HCT116 (cell line): ENCODE measurements at regions not wholly inside any gene's neighbourhood (a gene's known extent, or its start where the extent isn't known, plus 50 kb on each side); places are given as distances from the start of the nearest gene placed in this dataset.

ENCODE experiments used
- ATAC-seq: fragments of 200-7000 bp; cut with Tn5 transposase; 2 replicates; pipeline ENCODE4 v1.9.1; 2020; ENCODE audit warnings: mild to moderate bottlenecking, moderate library complexity
- BruUV-seq: library from RNA; stranded (reverse); fragments of 400-500 nt; replicated peaks from 2 replicates; lab custom pipeline; 2021; lab: Mats Ljungman, UMichigan
- CTCF ChIA-PET: fragments of 300-600 bp; sonication (Branson Sonifier 250); formaldehyde crosslinking; loops from one replicate; lab custom pipeline; 2021; ENCODE audit warnings: antibody characterized with exemption; lab: Charles Lee
- POLR2A ChIA-PET: fragments of 300-600, 350-600 bp; sonication (Branson Sonifier 250); formaldehyde crosslinking; loops from one replicate; lab custom pipeline; 2021; ENCODE audit warnings: antibody characterized with exemption; lab: Charles Lee
- RAD21 ChIA-PET, 2 experiments: fragments of 300-600 bp; sonication (Branson Sonifier 250); formaldehyde crosslinking; loops; one replicate each; lab custom pipeline; 2023; ENCODE audit warnings: low total read pairs in 2 of 2; ENCODE audit not compliant: uncharacterized antibody in 2 of 2, unreplicated experiment in 2 of 2, low non-redundant PET in 1 of 2; lab: Charles Lee
- DNase-seq: peaks from one replicate; pipeline ENCODE4 v3.0.0-alpha.2; 2010; ENCODE audit warnings: low read depth, low spot score
- H2AFZ ChIP-seq: fragments of 200-600 bp; shearing (Covaris generic), sonication (generic); 2 replicates; pipeline ENCODE4 v1.6.1; 2017; ENCODE audit warnings: low read depth, mixed run types, mixed read lengths, antibody characterized with exemption, low read length; ENCODE audit not compliant: poor library complexity, severe bottlenecking
- H3K27ac ChIP-seq: 2 replicates; pipeline ENCODE4 v1.5.1; 2012; ENCODE audit warnings: low read depth, low read length
- H3K27me3 ChIP-seq: fragments of 200-600 bp; sonication (generic); 2 replicates; pipeline ENCODE4 v1.6.1; 2016; ENCODE audit warnings: mixed run types, low read length, mixed read lengths; ENCODE audit not compliant: insufficient read depth
- H3K36me3 ChIP-seq, 2 experiments: fragments of 200-500 bp in 1 of 2; fragments of 200-600 bp in 1 of 2; sonication (Bioruptor generic) in 1 of 2; sonication (generic) in 1 of 2; 2 replicates each; pipeline versions ENCODE4 v1.5.1 to v1.6.1; 2014 to 2016; ENCODE audit warnings: low read length in 2 of 2, inconsistent platforms in 1 of 2, mixed read lengths in 1 of 2, mixed run types in 1 of 2; ENCODE audit not compliant: insufficient read depth in 2 of 2, control insufficient read depth in 1 of 2
- H3K4me1 ChIP-seq, 2 experiments: fragments of 200-600 bp in 1 of 2; sonication (generic) in 1 of 2; 2 replicates each; pipeline versions ENCODE4 v1.5.1 to v1.6.1; 2012 to 2017; ENCODE audit warnings: low read length in 2 of 2, inconsistent platforms in 1 of 2, mild to moderate bottlenecking in 1 of 2, mixed read lengths in 1 of 2, mixed run types in 1 of 2, moderate library complexity in 1 of 2; ENCODE audit not compliant: insufficient read depth in 2 of 2, control insufficient read depth in 1 of 2
- H3K4me2 ChIP-seq: fragments of 200-600 bp; sonication (generic); 2 replicates; pipeline ENCODE4 v1.6.1; 2017; ENCODE audit warnings: mixed run types, low read length, mixed read lengths
- H3K4me3 ChIP-seq, 2 experiments: fragments of 200-600 bp in 1 of 2; sonication (generic) in 1 of 2; replicated peaks in 1 of 2; 2 replicates each; pipeline ENCODE4 v1.5.1; 2011 to 2016; ENCODE audit warnings: low read length in 2 of 2, control low read depth in 1 of 2, low read depth in 1 of 2, mild to moderate bottlenecking in 1 of 2, mixed read lengths in 1 of 2, mixed run types in 1 of 2
- H3K79me2 ChIP-seq: fragments of 200-600 bp; sonication (generic); 2 replicates; pipeline ENCODE4 v1.6.1; 2017; ENCODE audit warnings: mild to moderate bottlenecking, mixed run types, low read length, moderate library complexity, mixed read lengths; ENCODE audit not compliant: insufficient read depth
- H3K9ac ChIP-seq: fragments of 200-600 bp; sonication (generic); 2 replicates; pipeline ENCODE4 v1.6.1; 2016; ENCODE audit warnings: low read length, mixed read lengths
- H3K9me2 ChIP-seq: fragments of 200-600 bp; sonication (generic), shearing (Covaris generic); 2 replicates; pipeline ENCODE4 v1.6.1; 2017; ENCODE audit warnings: mixed run types, mild to moderate bottlenecking, moderate library complexity; ENCODE audit not compliant: insufficient read depth
- H3K9me3 ChIP-seq, 2 experiments: fragments of 200-500 bp in 1 of 2; fragments of 200-600 bp in 1 of 2; sonication (Bioruptor generic) in 1 of 2; sonication (generic) in 1 of 2; 2 replicates each; pipeline ENCODE4 v1.6.1; 2014 to 2017; ENCODE audit warnings: low read length in 2 of 2, mixed read lengths in 2 of 2, inconsistent platforms in 1 of 2, low read depth in 1 of 2, mild to moderate bottlenecking in 1 of 2, mixed run types in 1 of 2, moderate library complexity in 1 of 2; ENCODE audit not compliant: control insufficient read depth in 1 of 2, insufficient read depth in 1 of 2
- H4K20me1 ChIP-seq: fragments of 200-600 bp; sonication (generic), shearing (Covaris generic); 2 replicates; pipeline ENCODE4 v1.6.1; 2017; ENCODE audit warnings: mixed run types, mild to moderate bottlenecking, moderate library complexity; ENCODE audit not compliant: insufficient read depth
- ATF3 ChIP-seq: IDR thresholded peaks from 2 replicates; pipeline ENCODE4 v1.6.1; 2012
- CBX3 ChIP-seq: IDR thresholded peaks from 2 replicates; pipeline ENCODE4 v1.6.1; 2012; ENCODE audit warnings: low read depth
- CEBPB ChIP-seq: IDR thresholded peaks from 2 replicates; pipeline ENCODE4 v1.6.1; 2012; ENCODE audit warnings: low read depth
- CTCF ChIP-seq, 3 experiments: fragments of 200-600 bp in 1 of 3; sonication (generic) in 1 of 3; IDR thresholded peaks in 2 of 3; conservative IDR thresholded peaks in 1 of 3; 2 replicates each; pipeline ENCODE4 v1.5.1; 2012 to 2017; ENCODE audit warnings: low read depth in 2 of 3, low read length in 2 of 3, antibody characterized with exemption in 1 of 3, borderline replicate concordance in 1 of 3, control low read depth in 1 of 3, mild to moderate bottlenecking in 1 of 3, mixed read lengths in 1 of 3, mixed run types in 1 of 3, moderate library complexity in 1 of 3; ENCODE audit not compliant: insufficient read depth in 1 of 3
- EGR1 ChIP-seq: IDR thresholded peaks from 2 replicates; pipeline ENCODE4 v1.6.1; 2012; ENCODE audit warnings: low read depth
- ELF1 ChIP-seq: IDR thresholded peaks from 2 replicates; pipeline ENCODE4 v1.6.1; 2012; ENCODE audit warnings: low read depth, borderline replicate concordance
- EZH2 ChIP-seq: fragments of 200-600 bp; sonication (generic); IDR thresholded peaks from 2 replicates; pipeline ENCODE4 v1.6.1; 2017; ENCODE audit warnings: antibody characterized with exemption, mixed run types
- EZH2phosphoT487 ChIP-seq: fragments of 200-600 bp; IDR thresholded peaks from 2 replicates; pipeline ENCODE4 v1.6.1; 2018; ENCODE audit warnings: antibody characterized with exemption, borderline replicate concordance
- FOSL1 ChIP-seq: IDR thresholded peaks from 2 replicates; pipeline ENCODE4 v1.6.1; 2012; ENCODE audit warnings: low read depth
- JUND ChIP-seq: IDR thresholded peaks from 2 replicates; pipeline ENCODE4 v1.6.1; 2012
- POLR2A ChIP-seq: IDR thresholded peaks from 2 replicates; pipeline ENCODE4 v1.7.0; 2011; ENCODE audit warnings: borderline replicate concordance; ENCODE audit not compliant: insufficient read depth, insufficient read length; ENCODE audit errors: extremely low read depth
- RAD21 ChIP-seq: IDR thresholded peaks from 2 replicates; pipeline ENCODE4 v1.6.1; 2012; ENCODE audit warnings: low read depth, mild to moderate bottlenecking
- SP1 ChIP-seq: IDR thresholded peaks from 2 replicates; pipeline ENCODE4 v1.6.1; 2012; ENCODE audit warnings: low read depth
- SRF ChIP-seq: IDR thresholded peaks from 2 replicates; pipeline ENCODE4 v1.6.1; 2012; ENCODE audit warnings: low read depth
- TCF7L2 ChIP-seq: IDR thresholded peaks from 2 replicates; pipeline ENCODE4 v1.7.0; 2011; ENCODE audit warnings: borderline replicate concordance, inconsistent platforms; ENCODE audit not compliant: insufficient read depth, insufficient read length; ENCODE audit errors: extremely low read depth
- YY1 ChIP-seq: IDR thresholded peaks from 2 replicates; pipeline ENCODE4 v1.6.1; 2011; ENCODE audit warnings: low read length, low read depth, moderate library complexity, mild to moderate bottlenecking; ENCODE audit not compliant: insufficient replicate concordance; ENCODE audit errors: extremely low read depth
- ZFX ChIP-seq: fragments of 450-650 bp; IDR thresholded peaks from 2 replicates; pipeline ENCODE4 v1.6.1; 2017
- ZNF274 ChIP-seq: fragments of 200-500 bp; sonication (Bioruptor generic); IDR thresholded peaks from 2 replicates; pipeline ENCODE4 v1.6.1; 2014; ENCODE audit warnings: mild to moderate bottlenecking, low read depth, low read length, inconsistent platforms
- intact Hi-C: fragments of 100-400 bp; cut with micrococcal nuclease; formaldehyde crosslinking; loops from 2 replicates; pipeline ENCODE4 v1.10.0; 2022
- TF ChIP-seq, protein P1 (sequence below): IDR thresholded peaks from 2 replicates; pipeline ENCODE4 v1.6.1; 2011; ENCODE audit warnings: mild to moderate bottlenecking, low read length, moderate library complexity; ENCODE audit not compliant: insufficient replicate concordance; ENCODE audit errors: extremely low read depth

GRCh38 chrX:9087271-9088040 is 53.5 kb upstream of the FAM9B start:
- RAD21 ChIA-PET: no interaction called here

More at GRCh38 chrX:9087271-9088040, 53.5 kb upstream of the FAM9B start:
- Histone ChIP-seq H3K27me3 (no peaks in the 10 kb centered on the region), H3K4me3 (no peak overlapping the region), H3K27ac (no peak overlapping the region), H3K4me2 (no peak overlapping the region), H3K9me2 (no peaks in the 10 kb centered on the region), H3K79me2 (no peaks in the 10 kb centered on the region), H2AFZ (no peak overlapping the region), H3K4me1 (no peaks in the 10 kb centered on the region), H3K9me3 (no peaks in the 10 kb centered on the region), H4K20me1 (no peaks in the 10 kb centered on the region), H3K9ac (no peak overlapping the region), H3K36me3 (no peaks in the 10 kb centered on the region)
- ATAC-seq (no peak), DNase-seq (no peak)
- intact Hi-C loops: no loop called here
- no TSS peak for BruUV-seq
- ChIA-PET CTCF (no interaction called here), POLR2A (no interaction called here)
- TF ChIP-seq ELF1 (no peak), ZFX (no peak), JUND (no peak), CEBPB (no peak), TCF7L2 (no peak), RAD21 (no peak), EGR1 (no peak), EZH2phosphoT487 (no peak), SRF (no peak), POLR2A (no peak), CBX3 (no peak), CTCF (IDR thresholded peaks at IDR 0.05 in 2 of 3, conservative IDR thresholded peaks at IDR 0.05 in 1 of 3; ENCODE audit: borderline replicate concordance in 1 of 3, insufficient read depth in 1 of 3, low read depth in 2 of 3, low read length in 2 of 3) (no peak), FOSL1 (no peak), YY1 (no peak), EZH2 (no peak), ATF3 (no peak), ZNF274 (no peak), SP1 (no peak)
- TF ChIP-seq, protein P1, sequence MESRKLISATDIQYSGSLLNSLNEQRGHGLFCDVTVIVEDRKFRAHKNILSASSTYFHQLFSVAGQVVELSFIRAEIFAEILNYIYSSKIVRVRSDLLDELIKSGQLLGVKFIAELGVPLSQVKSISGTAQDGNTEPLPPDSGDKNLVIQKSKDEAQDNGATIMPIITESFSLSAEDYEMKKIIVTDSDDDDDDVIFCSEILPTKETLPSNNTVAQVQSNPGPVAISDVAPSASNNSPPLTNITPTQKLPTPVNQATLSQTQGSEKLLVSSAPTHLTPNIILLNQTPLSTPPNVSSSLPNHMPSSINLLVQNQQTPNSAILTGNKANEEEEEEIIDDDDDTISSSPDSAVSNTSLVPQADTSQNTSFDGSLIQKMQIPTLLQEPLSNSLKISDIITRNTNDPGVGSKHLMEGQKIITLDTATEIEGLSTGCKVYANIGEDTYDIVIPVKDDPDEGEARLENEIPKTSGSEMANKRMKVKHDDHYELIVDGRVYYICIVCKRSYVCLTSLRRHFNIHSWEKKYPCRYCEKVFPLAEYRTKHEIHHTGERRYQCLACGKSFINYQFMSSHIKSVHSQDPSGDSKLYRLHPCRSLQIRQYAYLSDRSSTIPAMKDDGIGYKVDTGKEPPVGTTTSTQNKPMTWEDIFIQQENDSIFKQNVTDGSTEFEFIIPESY: no peak
